ENCODE measurements at regions not wholly inside any gene's neighbourhood (a gene's known extent, or its start where the extent isn't known, plus 50 kb on each side); places are given as distances from the start of the nearest gene placed in this dataset.

- peaks cover 5% of the 10 kb centered on the region for H3K4me1 ChIP-seq (ENCODE audit: control insufficient read depth, low read depth, low read length)
- no peak overlapping the region for H4K8ac ChIP-seq (ENCODE audit: low read depth, low read length)
- H3K18ac ChIP-seq (ENCODE audit: low read length): no peak overlapping the region
- peak overlapping the region; percentile 35 for H3K56ac ChIP-seq (ENCODE audit: low read length)
- no peak overlapping the region for H3K9ac ChIP-seq (ENCODE audit: low read length)
- no peak overlapping the region for H2AK5ac ChIP-seq (ENCODE audit: low read length)
- no peak overlapping the region for H3K4ac ChIP-seq (ENCODE audit: low read depth, low read length)
- H3K23ac ChIP-seq (ENCODE audit: low read length): no peak overlapping the region
- H3K27me3 ChIP-seq (ENCODE audit: insufficient read depth, low read length, poor library complexity): no peaks in the 10 kb centered on the region
- no peak overlapping the region for H2BK120ac ChIP-seq (ENCODE audit: low read depth, low read length)
- H2BK15ac ChIP-seq (replicated peaks; ENCODE audit: low read depth): no peak overlapping the region
- no peak overlapping the region for H2BK5ac ChIP-seq (ENCODE audit: low read length)
- H3K79me1 ChIP-seq (ENCODE audit: low read length): no peaks in the 10 kb centered on the region
- H3K27ac ChIP-seq (ENCODE audit: low read depth, low read length): no peak overlapping the region
- no peak overlapping the region for H4K5ac ChIP-seq (ENCODE audit: low read length)
- no peak overlapping the region for H3K4me3 ChIP-seq (ENCODE audit: low read length)
- H3K36me3 ChIP-seq (ENCODE audit: control insufficient read depth, insufficient read depth, low read length): no peaks in the 10 kb centered on the region
- H3K79me2 ChIP-seq (ENCODE audit: control insufficient read depth, insufficient read depth, low read length): no peaks in the 10 kb centered on the region
- H3K4me2 ChIP-seq (ENCODE audit: low read length): no peak overlapping the region
- WGBS (ENCODE audit: extremely low coverage, insufficient coverage, low lambda C conversion rate): no CpG with 5 or more reads among the region's 27 CpGs
- no peak for DNase-seq
These were observed 380.7 kb downstream of the MN1 start for GRCh38 chr22:27420817-27421361.

DNA sequence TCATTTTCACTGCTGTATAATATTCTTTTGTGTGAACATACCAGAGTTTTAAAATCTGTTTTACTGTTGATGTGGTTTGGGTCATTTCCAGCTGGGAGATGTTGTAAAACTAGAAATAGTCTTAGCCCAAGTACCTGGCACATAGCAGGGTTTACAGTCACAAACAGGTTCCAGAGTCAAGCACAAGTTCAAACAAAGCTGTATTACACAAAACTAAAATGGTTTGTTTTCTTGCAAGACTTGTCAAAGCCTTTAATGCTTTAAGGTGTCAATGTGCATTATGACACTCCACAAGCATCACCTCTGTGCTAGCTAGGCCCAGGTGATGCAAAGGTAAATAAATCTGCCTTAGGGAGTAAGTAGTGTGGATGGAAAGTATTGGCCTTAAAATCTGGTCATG lies 379.1 kb downstream of the MN1 start:
- no peak overlapping the region for H3K27ac ChIP-seq (ENCODE audit: low read depth, low read length)
- no peaks in the 10 kb centered on the region for H3K27me3 ChIP-seq (ENCODE audit: insufficient read depth, low read length, poor library complexity)
- H3K18ac ChIP-seq (ENCODE audit: low read length): no peak overlapping the region
- no peak for DNase-seq
- no peak overlapping the region for H3K23ac ChIP-seq (ENCODE audit: low read length)
- no peak overlapping the region for H3K4me3 ChIP-seq (ENCODE audit: low read length)
- H2BK15ac ChIP-seq (replicated peaks; ENCODE audit: low read depth): no peak overlapping the region
- no peak overlapping the region for H2BK120ac ChIP-seq (ENCODE audit: low read depth, low read length)
- no peak overlapping the region for H2AK5ac ChIP-seq (ENCODE audit: low read length)
- no peak overlapping the region for H4K8ac ChIP-seq (ENCODE audit: low read depth, low read length)
- peaks cover 2% of the 10 kb centered on the region for H3K4me1 ChIP-seq (ENCODE audit: control insufficient read depth, low read depth, low read length)
- no peak overlapping the region for H3K9ac ChIP-seq (ENCODE audit: low read length)
- H3K56ac ChIP-seq (ENCODE audit: low read length): no peak overlapping the region
- H4K5ac ChIP-seq (ENCODE audit: low read length): no peak overlapping the region
- no peaks in the 10 kb centered on the region for H3K79me1 ChIP-seq (ENCODE audit: low read length)
- no peak overlapping the region for H2BK5ac ChIP-seq (ENCODE audit: low read length)
- no peaks in the 10 kb centered on the region for H3K36me3 ChIP-seq (ENCODE audit: control insufficient read depth, insufficient read depth, low read length)
- no peaks in the 10 kb centered on the region for H3K79me2 ChIP-seq (ENCODE audit: control insufficient read depth, insufficient read depth, low read length)
- H3K4me2 ChIP-seq (ENCODE audit: low read length): no peak overlapping the region
- H3K4ac ChIP-seq (ENCODE audit: low read depth, low read length): no peak overlapping the region

GRCh38 chr22:27424319-27424718 lies 377.2 kb downstream of the MN1 start:
- no peak overlapping the region for H3K4me2 ChIP-seq (ENCODE audit: low read length)
- H3K36me3 ChIP-seq (ENCODE audit: control insufficient read depth, insufficient read depth, low read length): no peaks in the 10 kb centered on the region
- no peaks in the 10 kb centered on the region for H3K79me2 ChIP-seq (ENCODE audit: control insufficient read depth, insufficient read depth, low read length)
- DNase-seq: no peak
- H3K18ac ChIP-seq (ENCODE audit: low read length): no peak overlapping the region
- no peak overlapping the region for H2AK5ac ChIP-seq (ENCODE audit: low read length)
- H4K8ac ChIP-seq (ENCODE audit: low read depth, low read length): no peak overlapping the region
- H2BK5ac ChIP-seq (ENCODE audit: low read length): no peak overlapping the region
- H3K56ac ChIP-seq (ENCODE audit: low read length): no peak overlapping the region
- H2BK120ac ChIP-seq (ENCODE audit: low read depth, low read length): no peak overlapping the region
- no peak overlapping the region for H4K5ac ChIP-seq (ENCODE audit: low read length)
- no peak overlapping the region for H3K4ac ChIP-seq (ENCODE audit: low read depth, low read length)
- H2BK15ac ChIP-seq (replicated peaks; ENCODE audit: low read depth): no peak overlapping the region
- H3K27me3 ChIP-seq (ENCODE audit: insufficient read depth, low read length, poor library complexity): no peaks in the 10 kb centered on the region
- H3K4me3 ChIP-seq (ENCODE audit: low read length): no peak overlapping the region
- H3K4me1 ChIP-seq (ENCODE audit: control insufficient read depth, low read depth, low read length): no peaks in the 10 kb centered on the region
- no peaks in the 10 kb centered on the region for H3K79me1 ChIP-seq (ENCODE audit: low read length)
- H3K9ac ChIP-seq (ENCODE audit: low read length): no peak overlapping the region
- no peak overlapping the region for H3K27ac ChIP-seq (ENCODE audit: low read depth, low read length)
- no peak overlapping the region for H3K23ac ChIP-seq (ENCODE audit: low read length)

GRCh38 chr22:27429476-27429875 lies 372.1 kb downstream of the MN1 start:
- Histone ChIP-seq H3K18ac (ENCODE audit: low read length) (no peak overlapping the region), H3K79me1 (ENCODE audit: low read length) (no peaks in the 10 kb centered on the region), H3K79me2 (ENCODE audit: control insufficient read depth, insufficient read depth, low read length) (no peaks in the 10 kb centered on the region), H3K27ac (ENCODE audit: low read depth, low read length) (no peak overlapping the region), H3K4ac (ENCODE audit: low read depth, low read length) (no peak overlapping the region), H4K5ac (ENCODE audit: low read length) (no peak overlapping the region), H3K9ac (ENCODE audit: low read length) (no peak overlapping the region), H3K56ac (ENCODE audit: low read length) (no peak overlapping the region), H2BK15ac (replicated peaks; ENCODE audit: low read depth) (no peak overlapping the region), H3K4me3 (ENCODE audit: low read length) (no peak overlapping the region), H3K23ac (ENCODE audit: low read length) (no peak overlapping the region), H2AK5ac (ENCODE audit: low read length) (no peak overlapping the region), H3K4me2 (ENCODE audit: low read length) (no peak overlapping the region), H2BK120ac (ENCODE audit: low read depth, low read length) (no peak overlapping the region), H3K27me3 (ENCODE audit: insufficient read depth, low read length, poor library complexity) (no peaks in the 10 kb centered on the region), H3K4me1 (ENCODE audit: control insufficient read depth, low read depth, low read length) (peaks cover 12% of the 10 kb centered on the region), H4K8ac (ENCODE audit: low read depth, low read length) (no peak overlapping the region), H3K36me3 (ENCODE audit: control insufficient read depth, insufficient read depth, low read length) (no peaks in the 10 kb centered on the region), H2BK5ac (ENCODE audit: low read length) (no peak overlapping the region)
- WGBS (ENCODE audit: extremely low coverage, insufficient coverage, low lambda C conversion rate): 100% methylated on average over 2 of the region's 10 CpGs
- DNase-seq: no peak

GRCh38 chr22:27431081-27431480 lies 370.5 kb downstream of the MN1 start:
- no peak overlapping the region for H3K4me2 ChIP-seq (ENCODE audit: low read length)
- H4K8ac ChIP-seq (ENCODE audit: low read depth, low read length): no peak overlapping the region
- H3K79me1 ChIP-seq (ENCODE audit: low read length): no peaks in the 10 kb centered on the region
- H3K27me3 ChIP-seq (ENCODE audit: insufficient read depth, low read length, poor library complexity): no peaks in the 10 kb centered on the region
- H4K5ac ChIP-seq (ENCODE audit: low read length): no peak overlapping the region
- no peak overlapping the region for H3K27ac ChIP-seq (ENCODE audit: low read depth, low read length)
- H3K23ac ChIP-seq (ENCODE audit: low read length): no peak overlapping the region
- no peak overlapping the region for H2BK120ac ChIP-seq (ENCODE audit: low read depth, low read length)
- H3K79me2 ChIP-seq (ENCODE audit: control insufficient read depth, insufficient read depth, low read length): no peaks in the 10 kb centered on the region
- no peak overlapping the region for H3K18ac ChIP-seq (ENCODE audit: low read length)
- no peak overlapping the region for H2AK5ac ChIP-seq (ENCODE audit: low read length)
- H3K4me1 ChIP-seq (ENCODE audit: control insufficient read depth, low read depth, low read length): peaks cover 16% of the 10 kb centered on the region
- no peaks in the 10 kb centered on the region for H3K36me3 ChIP-seq (ENCODE audit: control insufficient read depth, insufficient read depth, low read length)
- DNase-seq: no peak
- H2BK15ac ChIP-seq (replicated peaks; ENCODE audit: low read depth): no peak overlapping the region
- H3K9ac ChIP-seq (ENCODE audit: low read length): no peak overlapping the region
- H3K4me3 ChIP-seq (ENCODE audit: low read length): no peak overlapping the region
- no CpG with 5 or more reads among the region's 7 CpGs for WGBS (ENCODE audit: extremely low coverage, insufficient coverage, low lambda C conversion rate)
- H3K56ac ChIP-seq (ENCODE audit: low read length): no peak overlapping the region
- no peak overlapping the region for H3K4ac ChIP-seq (ENCODE audit: low read depth, low read length)
- no peak overlapping the region for H2BK5ac ChIP-seq (ENCODE audit: low read length)

GRCh38 chr22:27431896-27432295 lies 369.7 kb downstream of the MN1 start:
- no CpG with 5 or more reads among the region's 4 CpGs for WGBS (ENCODE audit: extremely low coverage, insufficient coverage, low lambda C conversion rate)
- no peak overlapping the region for H3K23ac ChIP-seq (ENCODE audit: low read length)

More at GRCh38 chr22:27431896-27432295, 369.7 kb downstream of the MN1 start:
- H3K56ac ChIP-seq (ENCODE audit: low read length): no peak overlapping the region
- H3K27ac ChIP-seq (ENCODE audit: low read depth, low read length): no peak overlapping the region
- no peak overlapping the region for H2BK120ac ChIP-seq (ENCODE audit: low read depth, low read length)
- no peak overlapping the region for H4K8ac ChIP-seq (ENCODE audit: low read depth, low read length)
- H3K4me2 ChIP-seq (ENCODE audit: low read length): no peak overlapping the region
- no peaks in the 10 kb centered on the region for H3K79me2 ChIP-seq (ENCODE audit: control insufficient read depth, insufficient read depth, low read length)
- no peak overlapping the region for H3K4ac ChIP-seq (ENCODE audit: low read depth, low read length)
- no peak overlapping the region for H3K9ac ChIP-seq (ENCODE audit: low read length)
- peaks cover 16% of the 10 kb centered on the region for H3K4me1 ChIP-seq (ENCODE audit: control insufficient read depth, low read depth, low read length)
- H2BK5ac ChIP-seq (ENCODE audit: low read length): no peak overlapping the region
- H3K4me3 ChIP-seq (ENCODE audit: low read length): no peak overlapping the region
- H3K18ac ChIP-seq (ENCODE audit: low read length): no peak overlapping the region
- no peaks in the 10 kb centered on the region for H3K79me1 ChIP-seq (ENCODE audit: low read length)
- H4K5ac ChIP-seq (ENCODE audit: low read length): no peak overlapping the region
- no peaks in the 10 kb centered on the region for H3K36me3 ChIP-seq (ENCODE audit: control insufficient read depth, insufficient read depth, low read length)
- H2BK15ac ChIP-seq (replicated peaks; ENCODE audit: low read depth): no peak overlapping the region
- no peak for DNase-seq
- no peak overlapping the region for H2AK5ac ChIP-seq (ENCODE audit: low read length)
- H3K27me3 ChIP-seq (ENCODE audit: insufficient read depth, low read length, poor library complexity): no peaks in the 10 kb centered on the region

Measured in mesendoderm (in vitro differentiated cells).